CD14-positive monocyte (primary cell): ENCODE measurements at regions not wholly inside any gene's neighbourhood (a gene's known extent, or its start where the extent isn't known, plus 50 kb on each side); places are given as distances from the start of the nearest gene placed in this dataset.

Experiments
- DNase-seq, 3 donors: peaks; one replicate each; pipeline ENCODE4 v3.0.0-alpha.2; 2011 to 2022
- H2AFZ ChIP-seq: 2 replicates; pipeline ENCODE4 v1.6.0; 2012; ENCODE audit warnings: mild to moderate bottlenecking, low read depth, low read length, inconsistent platforms; ENCODE audit not compliant: insufficient read depth, poor library complexity, severe bottlenecking
- H3K27ac ChIP-seq, 2 donors: 1 replicate in 1 of 2; 2 replicates in 1 of 2; pipeline ENCODE4 v1.5.1; 2012 to 2013; ENCODE audit warnings: low read length in 2 of 2, control low read depth in 1 of 2, inconsistent platforms in 1 of 2, low read depth in 1 of 2, mild to moderate bottlenecking in 1 of 2
- H3K27me3 ChIP-seq, 2 donors: one replicate each; pipeline versions ENCODE4 v1.6.0 to v1.6.1; 2011 to 2013; ENCODE audit warnings: low read length in 2 of 2; ENCODE audit not compliant: control insufficient read depth in 2 of 2, insufficient read depth in 2 of 2
- H3K36me3 ChIP-seq, 2 donors: replicated peaks in 1 of 2; 1 replicate in 1 of 2; 2 replicates in 1 of 2; pipeline versions ENCODE4 v1.5.1 to v1.6.1; 2012 to 2013; ENCODE audit warnings: low read length in 2 of 2, control low read depth in 1 of 2, inconsistent platforms in 1 of 2, mild to moderate bottlenecking in 1 of 2; ENCODE audit not compliant: insufficient read depth in 2 of 2, control insufficient read depth in 1 of 2
- H3K4me1 ChIP-seq, 2 donors: 1 replicate in 1 of 2; 2 replicates in 1 of 2; pipeline versions ENCODE4 v1.5.1 to v1.6.1; 2012 to 2013; ENCODE audit warnings: low read length in 2 of 2, control low read depth in 1 of 2, inconsistent platforms in 1 of 2, mild to moderate bottlenecking in 1 of 2, moderate library complexity in 1 of 2; ENCODE audit not compliant: insufficient read depth in 2 of 2, control insufficient read depth in 1 of 2
- H3K4me2 ChIP-seq: replicated peaks from 2 replicates; pipeline ENCODE3; 2012; ENCODE audit warnings: low read length, moderate library complexity, mild to moderate bottlenecking; ENCODE audit not compliant: poor library complexity, severe bottlenecking; ENCODE audit errors: extremely low read depth
- H3K4me3 ChIP-seq, 3 experiments: fragments of 200-600 bp in 1 of 3; sonication (generic) in 1 of 3; replicated peaks in 1 of 3; 1 replicate in 2 of 3; 2 replicates in 1 of 3; pipeline ENCODE4 v1.5.1; 2011 to 2013; ENCODE audit warnings: low read length in 3 of 3, mild to moderate bottlenecking in 3 of 3, control low read depth in 2 of 3, low read depth in 2 of 3, inconsistent platforms in 1 of 3, moderate library complexity in 1 of 3
- H3K79me2 ChIP-seq: 2 replicates; pipeline ENCODE4 v1.6.0; 2012; ENCODE audit warnings: mild to moderate bottlenecking, control low read depth, inconsistent platforms, low read length, moderate library complexity; ENCODE audit not compliant: insufficient read depth
- H3K9ac ChIP-seq: 2 replicates; pipeline ENCODE4 v1.6.0; 2017; ENCODE audit warnings: low read length, mild to moderate bottlenecking; ENCODE audit not compliant: insufficient read depth, poor library complexity, severe bottlenecking
- H3K9me3 ChIP-seq, 2 donors: replicated peaks in 1 of 2; 1 replicate in 1 of 2; 2 replicates in 1 of 2; pipeline versions ENCODE4 v1.5.1 to v1.6.1; 2012 to 2013; ENCODE audit warnings: low read length in 2 of 2, control low read depth in 1 of 2; ENCODE audit not compliant: control insufficient read depth in 1 of 2, insufficient read depth in 1 of 2
- H4K20me1 ChIP-seq: 2 replicates; pipeline ENCODE4 v1.6.0; 2012; ENCODE audit warnings: mild to moderate bottlenecking, low read length, control low read depth, moderate library complexity; ENCODE audit not compliant: insufficient read depth
- H3K27ac Mint-ChIP-seq, 7 donors: one replicate each; pipeline ENCODE4 v1.8.0; 2020; ENCODE audit warnings: mild to moderate bottlenecking in 7 of 7, mixed read lengths in 7 of 7, moderate library complexity in 6 of 7, inconsistent platforms in 2 of 7
- H3K27me3 Mint-ChIP-seq, 3 donors: one replicate each; pipeline ENCODE4 v1.8.0; 2021 to 2022; ENCODE audit warnings: low read depth in 3 of 3, mild to moderate bottlenecking in 3 of 3, mixed read lengths in 3 of 3, moderate library complexity in 3 of 3, inconsistent platforms in 1 of 3
- H3K36me3 Mint-ChIP-seq, 2 donors: one replicate each; pipeline ENCODE4 v1.8.0; 2020; ENCODE audit warnings: mixed read lengths in 2 of 2, inconsistent platforms in 1 of 2, mild to moderate bottlenecking in 1 of 2
- H3K4me1 Mint-ChIP-seq: one replicate; pipeline ENCODE4 v1.8.0; 2020; ENCODE audit warnings: mild to moderate bottlenecking, mixed read lengths
- H3K4me3 Mint-ChIP-seq, 2 donors: one replicate each; pipeline ENCODE4 v1.8.0; 2020; ENCODE audit warnings: mild to moderate bottlenecking in 2 of 2, mixed read lengths in 2 of 2, moderate library complexity in 1 of 2
- H3K9me3 Mint-ChIP-seq, 7 donors: one replicate each; pipeline ENCODE4 v1.8.0; 2020 to 2022; ENCODE audit warnings: mixed read lengths in 7 of 7, mild to moderate bottlenecking in 6 of 7, moderate library complexity in 6 of 7, inconsistent platforms in 2 of 7
- WGBS: methylation state at CpG from one replicate; pipeline ENCODE4 v1.1.5; 2013; ENCODE audit warnings: missing lambda C conversion rate; ENCODE audit not compliant: insufficient coverage; 5-methylcytosine and 5-hydroxymethylcytosine counted together
- intact Hi-C, 2 donors: fragments of 100-400 bp; cut with micrococcal nuclease; formaldehyde crosslinking; loops; one replicate each; pipeline versions ENCODE4 v1.15.0 to v1.15.1; 2023
- TF ChIP-seq, protein P1 (sequence below): fragments of 200-600 bp; IDR thresholded peaks from one replicate; pipeline ENCODE4 v1.8.0; 2022; ENCODE audit warnings: antibody characterized with exemption, mild to moderate bottlenecking

DNA sequence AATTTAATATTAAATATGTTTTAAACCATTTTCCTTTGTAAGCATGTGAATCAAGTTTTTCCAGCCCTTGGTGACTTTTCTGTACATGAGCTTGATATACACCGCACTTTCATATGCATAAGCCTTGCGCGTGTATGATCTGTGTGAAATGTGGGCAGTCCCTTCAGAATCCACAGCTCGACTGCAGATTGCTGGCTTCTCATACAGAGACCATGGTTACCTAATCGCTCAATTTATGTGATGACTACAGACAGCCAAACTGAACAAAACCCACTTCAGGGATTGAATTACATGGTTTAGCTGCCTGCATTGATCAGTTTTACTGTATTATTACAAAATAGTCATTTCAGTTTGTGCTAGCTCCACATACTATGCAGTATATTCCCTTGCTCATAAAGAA is 212.3 kb upstream of the NECTIN3 start:
- Mint-ChIP-seq H3K27me3 (peaks cover 0 to 2% (median 0%) of the 10 kb centered on the region in 3 donors), H3K36me3 (no peaks in the 10 kb centered on the region), H3K9me3 (peaks cover 0 to 4% (median 0%) of the 10 kb centered on the region in 7 donors), H3K4me1 (no peaks in the 10 kb centered on the region), H3K4me3 (no peak overlapping the region), H3K27ac (no peak overlapping the region)
- TF ChIP-seq, protein P1, sequence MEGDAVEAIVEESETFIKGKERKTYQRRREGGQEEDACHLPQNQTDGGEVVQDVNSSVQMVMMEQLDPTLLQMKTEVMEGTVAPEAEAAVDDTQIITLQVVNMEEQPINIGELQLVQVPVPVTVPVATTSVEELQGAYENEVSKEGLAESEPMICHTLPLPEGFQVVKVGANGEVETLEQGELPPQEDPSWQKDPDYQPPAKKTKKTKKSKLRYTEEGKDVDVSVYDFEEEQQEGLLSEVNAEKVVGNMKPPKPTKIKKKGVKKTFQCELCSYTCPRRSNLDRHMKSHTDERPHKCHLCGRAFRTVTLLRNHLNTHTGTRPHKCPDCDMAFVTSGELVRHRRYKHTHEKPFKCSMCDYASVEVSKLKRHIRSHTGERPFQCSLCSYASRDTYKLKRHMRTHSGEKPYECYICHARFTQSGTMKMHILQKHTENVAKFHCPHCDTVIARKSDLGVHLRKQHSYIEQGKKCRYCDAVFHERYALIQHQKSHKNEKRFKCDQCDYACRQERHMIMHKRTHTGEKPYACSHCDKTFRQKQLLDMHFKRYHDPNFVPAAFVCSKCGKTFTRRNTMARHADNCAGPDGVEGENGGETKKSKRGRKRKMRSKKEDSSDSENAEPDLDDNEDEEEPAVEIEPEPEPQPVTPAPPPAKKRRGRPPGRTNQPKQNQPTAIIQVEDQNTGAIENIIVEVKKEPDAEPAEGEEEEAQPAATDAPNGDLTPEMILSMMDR: no peak
- no peak for DNase-seq
- Histone ChIP-seq H3K4me3 (no peak overlapping the region), H3K9me3 (no peaks in the 10 kb centered on the region), H3K27me3 (no peaks in the 10 kb centered on the region), H3K36me3 (no peaks in the 10 kb centered on the region), H3K79me2 (no peaks in the 10 kb centered on the region), H4K20me1 (no peaks in the 10 kb centered on the region), H3K27ac (no peak overlapping the region), H3K9ac (no peak overlapping the region), H2AFZ (no peak overlapping the region), H3K4me1 (no peaks in the 10 kb centered on the region), H3K4me2 (no peak overlapping the region)
- 100% methylated on average over 3 of the region's 5 CpGs for WGBS
- intact Hi-C loops: no loop called here

- Histone ChIP-seq H4K20me1 (no peaks in the 10 kb centered on the region), H3K27ac (no peak overlapping the region), H3K36me3 (no peaks in the 10 kb centered on the region), H3K9me3 (no peaks in the 10 kb centered on the region), H3K4me1 (no peaks in the 10 kb centered on the region), H3K4me3 (no peak overlapping the region), H3K9ac (no peak overlapping the region), H2AFZ (no peak overlapping the region), H3K4me2 (no peak overlapping the region), H3K27me3 (no peaks in the 10 kb centered on the region), H3K79me2 (no peaks in the 10 kb centered on the region)
- Mint-ChIP-seq H3K27ac (no peak overlapping the region), H3K36me3 (no peaks in the 10 kb centered on the region), H3K9me3 (peaks cover 0 to 4% (median 0%) of the 10 kb centered on the region in 7 donors), H3K27me3 (peaks cover 0 to 2% (median 0%) of the 10 kb centered on the region in 3 donors), H3K4me3 (no peak overlapping the region), H3K4me1 (no peaks in the 10 kb centered on the region)
- no CpG with 5 or more reads among the region's 4 CpGs for WGBS
- TF ChIP-seq, protein P1: no peak
- no peak for DNase-seq
- intact Hi-C loops: no loop called here
These were observed 211.6 kb upstream of the NECTIN3 start for GRCh38 chr3:110859993-110860392.
